Thyroid gland (tissue), 4 donors: ENCODE measurements at regions not wholly inside any gene's neighbourhood (a gene's known extent, or its start where the extent isn't known, plus 50 kb on each side); places are given as distances from the start of the nearest gene placed in this dataset.

ENCODE experiments used
- POLR2A ChIP-seq, 2 donors: fragments of 450-650 bp; IDR thresholded peaks; one replicate each; pipeline ENCODE4 v1.6.1; 2017; ENCODE audit warnings: antibody characterized with exemption in 2 of 2, mild to moderate bottlenecking in 2 of 2, moderate library complexity in 1 of 2
- TF ChIP-seq, protein P1 (sequence below), 6 experiments: fragments of 200-600 bp in 3 of 6; fragments of 450-650 bp in 3 of 6; sonication (generic) in 3 of 6; IDR thresholded peaks; one replicate each; pipeline ENCODE4 v1.5.1; 2016 to 2019; ENCODE audit warnings: antibody characterized with exemption in 6 of 6, mild to moderate bottlenecking in 2 of 6, inconsistent platforms in 1 of 6, moderate library complexity in 1 of 6

DNA sequence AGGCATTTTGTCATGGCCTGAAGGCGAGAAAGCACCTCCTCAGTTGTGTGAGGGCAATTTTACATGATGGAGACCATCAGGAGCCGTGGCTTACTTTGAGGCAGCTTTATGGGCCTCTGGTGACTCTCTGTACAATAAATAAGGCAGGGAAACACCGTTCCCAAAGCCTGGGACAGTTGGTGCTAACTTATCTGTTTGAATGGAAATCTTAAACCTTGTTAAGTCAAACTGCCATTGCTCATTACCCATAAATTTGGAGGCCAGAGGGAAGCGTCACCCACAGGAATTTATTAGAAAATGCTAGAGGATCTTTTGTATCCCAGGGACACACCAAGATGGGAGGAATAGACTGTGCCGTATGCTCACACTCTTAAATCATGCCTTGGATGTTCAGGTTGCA, 1156.9 kb downstream of the BRD1 start:
- TF ChIP-seq, protein P1, sequence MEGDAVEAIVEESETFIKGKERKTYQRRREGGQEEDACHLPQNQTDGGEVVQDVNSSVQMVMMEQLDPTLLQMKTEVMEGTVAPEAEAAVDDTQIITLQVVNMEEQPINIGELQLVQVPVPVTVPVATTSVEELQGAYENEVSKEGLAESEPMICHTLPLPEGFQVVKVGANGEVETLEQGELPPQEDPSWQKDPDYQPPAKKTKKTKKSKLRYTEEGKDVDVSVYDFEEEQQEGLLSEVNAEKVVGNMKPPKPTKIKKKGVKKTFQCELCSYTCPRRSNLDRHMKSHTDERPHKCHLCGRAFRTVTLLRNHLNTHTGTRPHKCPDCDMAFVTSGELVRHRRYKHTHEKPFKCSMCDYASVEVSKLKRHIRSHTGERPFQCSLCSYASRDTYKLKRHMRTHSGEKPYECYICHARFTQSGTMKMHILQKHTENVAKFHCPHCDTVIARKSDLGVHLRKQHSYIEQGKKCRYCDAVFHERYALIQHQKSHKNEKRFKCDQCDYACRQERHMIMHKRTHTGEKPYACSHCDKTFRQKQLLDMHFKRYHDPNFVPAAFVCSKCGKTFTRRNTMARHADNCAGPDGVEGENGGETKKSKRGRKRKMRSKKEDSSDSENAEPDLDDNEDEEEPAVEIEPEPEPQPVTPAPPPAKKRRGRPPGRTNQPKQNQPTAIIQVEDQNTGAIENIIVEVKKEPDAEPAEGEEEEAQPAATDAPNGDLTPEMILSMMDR (IDR thresholded peaks at IDR 0.05), result no peak
- TF ChIP-seq POLR2A (IDR thresholded peaks at IDR 0.05), result no peak
